ENCODE measurements at regions not wholly inside any gene's neighbourhood (a gene's known extent, or its start where the extent isn't known, plus 50 kb on each side); places are given as distances from the start of the nearest gene placed in this dataset.

GRCh38 chr2:226308986-226309385 lies 490.6 kb downstream of the IRS1 start:
- no peak for TF ChIP-seq EZH2phosphoT487 (IDR thresholded peaks at IDR 0.05; ENCODE audit: insufficient read depth, low read depth)
- no peak for TF ChIP-seq EZH2 (IDR thresholded peaks at IDR 0.05; ENCODE audit: insufficient read depth, poor library complexity, severe bottlenecking)

All from GM23248 (cell line).